A549 (cell line): ENCODE measurements at regions not wholly inside any gene's neighbourhood (a gene's known extent, or its start where the extent isn't known, plus 50 kb on each side); places are given as distances from the start of the nearest gene placed in this dataset.

Source experiments
- ATAC-seq, 2 experiments: fragments of 200-7000 bp in 1 of 2; fragments of >200 bp in 1 of 2; cut with Nextera tagmentation in 1 of 2; cut with Tn5 transposase in 1 of 2; 3 replicates each; pipeline versions ENCODE4 v1.8.0 to v1.9.1; 2018 to 2020; ENCODE audit warnings: mild to moderate bottlenecking in 1 of 2, moderate library complexity in 1 of 2
- CTCF ChIA-PET: fragments of 300-600 bp; sonication (Branson Sonifier 250); formaldehyde crosslinking; extraction: SDS; loops from one replicate; lab custom pipeline; 2021; ENCODE audit warnings: antibody characterized with exemption, inconsistent platforms; lab: Yijun Ruan, JAX
- POLR2A ChIA-PET: fragments of 350-600 bp; formaldehyde crosslinking; extraction: SDS; loops from one replicate; lab custom pipeline; 2021; ENCODE audit warnings: antibody characterized with exemption, inconsistent platforms; lab: Yijun Ruan, JAX
- DNase-seq, 2 experiments: peaks; one replicate each; pipeline versions ENCODE4 v3.0.0 to v3.0.0-alpha.2; 2011 to 2016; ENCODE audit warnings: low read depth in 1 of 2, low spot score in 1 of 2
- FAIRE-seq: peaks from 2 replicates; lab custom pipeline; 2011; peaks lifted over from hg19 to GRCh38; lab: Jason Lieb, UNC
- H3K27ac ChIP-seq, 2 experiments: fragments of >200 bp; sonication (Bioruptor Twin); formaldehyde crosslinking; 3 replicates each; pipeline ENCODE4 v1.5.1; 2016 to 2017
- H3K4me1 ChIP-seq: fragments of >200 bp; sonication (Bioruptor Twin); formaldehyde crosslinking; 3 replicates; pipeline ENCODE4 v1.6.1; 2016
- H3K4me2 ChIP-seq: fragments of >200 bp; sonication (Bioruptor Twin); formaldehyde crosslinking; 3 replicates; pipeline ENCODE4 v1.6.1; 2016
- H3K4me3 ChIP-seq: fragments of >200 bp; sonication (Bioruptor Twin); formaldehyde crosslinking; 3 replicates; pipeline ENCODE4 v1.5.1; 2016
- H3K9me3 ChIP-seq: fragments of >200 bp; sonication (Bioruptor Twin); formaldehyde crosslinking; 3 replicates; pipeline ENCODE4 v1.6.1; 2016
- BHLHE40 ChIP-seq: IDR thresholded peaks from 2 replicates; pipeline ENCODE4 v1.6.1; 2012; ENCODE audit warnings: low read depth, low read length, inconsistent platforms
- CBX2 ChIP-seq: fragments of 200-600 bp; sonication (generic); IDR thresholded peaks from 2 replicates; pipeline ENCODE4 v1.6.1; 2016; ENCODE audit warnings: low read depth, mild to moderate bottlenecking, borderline replicate concordance
- CBX8 ChIP-seq: fragments of 200-600 bp; sonication (generic); IDR thresholded peaks from 2 replicates; pipeline ENCODE4 v1.6.1; 2016
- CEBPB ChIP-seq, 2 experiments: fragments of >200 bp in 1 of 2; sonication (Bioruptor Twin) in 1 of 2; formaldehyde crosslinking in 1 of 2; IDR thresholded peaks; 2 replicates each; pipeline ENCODE4 v1.6.1; 2012 to 2016
- CHD2 ChIP-seq: fragments of 150-350 bp; IDR thresholded peaks from 2 replicates; pipeline ENCODE4 v1.6.1; 2014; ENCODE audit warnings: low read length; ENCODE audit not compliant: partially characterized antibody
- EHMT2 ChIP-seq: fragments of 200-600 bp; sonication (generic); IDR thresholded peaks from 2 replicates; pipeline ENCODE4 v1.6.1; 2016; ENCODE audit warnings: antibody characterized with exemption, low read depth, mild to moderate bottlenecking, moderate library complexity
- EP300 ChIP-seq, 2 experiments: fragments of >200 bp; sonication (Bioruptor Twin); formaldehyde crosslinking; IDR thresholded peaks; 2 replicates in 1 of 2; 3 replicates in 1 of 2; pipeline ENCODE4 v1.6.1; 2016 to 2017
- ESRRA ChIP-seq: fragments of 150-350 bp; IDR thresholded peaks from 2 replicates; pipeline ENCODE4 v1.6.1; 2014; ENCODE audit warnings: mild to moderate bottlenecking, low read length, borderline replicate concordance
- FOSB ChIP-seq: fragments of 250-450 bp; sonication (Bioruptor Pico); IDR thresholded peaks from 2 replicates; pipeline ENCODE4 v1.5.0; 2020; ENCODE audit warnings: mild to moderate bottlenecking, moderate library complexity
- FOSL2 ChIP-seq, 2 experiments: fragments of 450-650 bp in 1 of 2; fragments of >200 bp in 1 of 2; sonication (Bioruptor Twin) in 1 of 2; formaldehyde crosslinking; IDR thresholded peaks; 2 replicates each; pipeline versions ENCODE4 v1.5.0 to v1.6.1; 2016 to 2020; ENCODE audit warnings: mild to moderate bottlenecking in 1 of 2, moderate library complexity in 1 of 2
- FOXS1 ChIP-seq: fragments of 250-450 bp; sonication (Bioruptor Pico); IDR thresholded peaks from 2 replicates; pipeline ENCODE4 v1.5.0; 2020; ENCODE audit warnings: mild to moderate bottlenecking, moderate library complexity
- GATA3 ChIP-seq: IDR thresholded peaks from 2 replicates; pipeline ENCODE4 v1.6.1; 2012; ENCODE audit warnings: borderline replicate concordance
- HOXB13 ChIP-seq: fragments of 250-450 bp; sonication (Bioruptor Pico); IDR thresholded peaks from 2 replicates; pipeline ENCODE4 v1.5.0; 2020; ENCODE audit warnings: low read depth, mild to moderate bottlenecking, moderate library complexity
- KDM1A ChIP-seq: fragments of 200-600 bp; sonication (generic); IDR thresholded peaks from 2 replicates; pipeline ENCODE4 v1.6.1; 2016; ENCODE audit warnings: low read depth, mild to moderate bottlenecking
- MYC ChIP-seq: IDR thresholded peaks from 2 replicates; pipeline ENCODE4 v1.6.1; 2012; ENCODE audit warnings: mild to moderate bottlenecking, inconsistent platforms, low read length, improper control_type of control experiment, borderline replicate concordance
- NR3C1 ChIP-seq: fragments of >200 bp; sonication (Bioruptor Twin); formaldehyde crosslinking; IDR thresholded peaks from 3 replicates; pipeline ENCODE4 v1.6.1; 2017
- PHF8 ChIP-seq: fragments of 200-600 bp; sonication (generic); IDR thresholded peaks from 2 replicates; pipeline ENCODE4 v1.6.1; 2016; ENCODE audit warnings: low read depth, mild to moderate bottlenecking, antibody characterized with exemption, moderate library complexity, borderline replicate concordance
- POLR2A ChIP-seq: IDR thresholded peaks from 2 replicates; pipeline ENCODE4 v1.6.1; 2012; ENCODE audit warnings: mild to moderate bottlenecking, low read length
- POLR2AphosphoS2 ChIP-seq: conservative IDR thresholded peaks from 2 replicates; pipeline ENCODE4 v1.6.1; 2012; ENCODE audit warnings: low read length, improper control_type of control experiment, inconsistent platforms
- RARB ChIP-seq: fragments of 250-450 bp; sonication (Bioruptor Pico); IDR thresholded peaks from 2 replicates; pipeline ENCODE4 v1.8.0; 2021; ENCODE audit warnings: mild to moderate bottlenecking, moderate library complexity
- RFX5 ChIP-seq: fragments of 450-650 bp; IDR thresholded peaks from 2 replicates; pipeline ENCODE4 v1.7.1; 2014; ENCODE audit warnings: antibody characterized with exemption, mild to moderate bottlenecking, moderate library complexity
- SMC3 ChIP-seq: fragments of >200 bp; sonication (Bioruptor Twin); formaldehyde crosslinking; IDR thresholded peaks from 3 replicates; pipeline ENCODE4 v1.6.1; 2018; ENCODE audit warnings: inconsistent platforms
- SREBF2 ChIP-seq: fragments of 450-650 bp; IDR thresholded peaks from 2 replicates; pipeline ENCODE4 v1.6.1; 2014; ENCODE audit warnings: mild to moderate bottlenecking, moderate library complexity
- ZC3H11A ChIP-seq: fragments of 450-650 bp; IDR thresholded peaks from 2 replicates; pipeline ENCODE4 v1.6.1; 2014; ENCODE audit warnings: antibody characterized with exemption, mild to moderate bottlenecking
- ZFP36 ChIP-seq: fragments of 450-650 bp; IDR thresholded peaks from 2 replicates; pipeline ENCODE4 v1.6.1; 2014; ENCODE audit warnings: borderline replicate concordance; ENCODE audit not compliant: partially characterized antibody
- ZNF302 ChIP-seq: fragments of 250-450 bp; sonication (Bioruptor Pico); IDR thresholded peaks from 2 replicates; pipeline ENCODE4 v1.9.0; 2021; ENCODE audit warnings: inconsistent platforms, mild to moderate bottlenecking, moderate library complexity
- WGBS: methylation state at CpG from one replicate; pipeline ENCODE4 v1.1.6; 2017; ENCODE audit errors: missing lambda C conversion rate; 5-methylcytosine and 5-hydroxymethylcytosine counted together
- TF ChIP-seq, protein P1 (sequence below): IDR thresholded peaks from 2 replicates; pipeline ENCODE4 v1.6.1; 2012
- TF ChIP-seq, protein P2 (sequence below): IDR thresholded peaks from 2 replicates; pipeline ENCODE4 v1.6.1; 2012
- TF ChIP-seq, protein P3 (sequence below): fragments of 200-600 bp; sonication (generic); IDR thresholded peaks from 2 replicates; pipeline ENCODE4 v1.6.1; 2016; ENCODE audit warnings: antibody characterized with exemption, mild to moderate bottlenecking, moderate library complexity

DNA sequence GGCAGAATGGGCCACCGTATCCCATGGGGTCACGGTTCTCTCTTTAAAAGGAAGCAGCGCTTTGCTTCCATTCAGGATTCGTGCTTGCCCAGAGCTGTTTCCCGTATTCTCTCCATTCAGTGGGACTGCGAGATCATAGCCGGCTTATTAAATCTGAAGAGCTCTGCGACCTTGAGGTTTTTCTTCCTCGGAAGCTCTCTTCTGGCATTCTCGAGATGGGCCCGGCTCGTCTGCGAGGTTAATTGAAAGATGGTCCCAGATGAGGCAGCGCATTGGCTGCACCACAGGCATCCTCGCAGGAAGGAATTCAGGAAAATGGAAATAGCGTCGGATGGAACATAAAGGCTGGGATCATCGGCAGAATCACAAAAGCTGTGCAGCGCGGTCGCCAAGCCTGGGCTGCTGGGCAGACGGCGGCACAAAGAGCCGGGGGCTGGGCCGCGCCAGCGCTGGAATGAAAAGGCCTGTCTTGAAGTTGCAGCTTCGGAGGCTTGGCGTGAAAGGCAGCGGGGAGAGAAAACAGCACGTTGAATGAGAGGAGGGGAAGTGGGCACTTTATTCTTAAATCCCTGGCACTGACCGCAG lies 236.2 kb downstream of the IRX2 start:
- POLR2A ChIA-PET: no interaction called here
- WGBS: 32% methylated on average over 32 of the region's 32 CpGs

DNA sequence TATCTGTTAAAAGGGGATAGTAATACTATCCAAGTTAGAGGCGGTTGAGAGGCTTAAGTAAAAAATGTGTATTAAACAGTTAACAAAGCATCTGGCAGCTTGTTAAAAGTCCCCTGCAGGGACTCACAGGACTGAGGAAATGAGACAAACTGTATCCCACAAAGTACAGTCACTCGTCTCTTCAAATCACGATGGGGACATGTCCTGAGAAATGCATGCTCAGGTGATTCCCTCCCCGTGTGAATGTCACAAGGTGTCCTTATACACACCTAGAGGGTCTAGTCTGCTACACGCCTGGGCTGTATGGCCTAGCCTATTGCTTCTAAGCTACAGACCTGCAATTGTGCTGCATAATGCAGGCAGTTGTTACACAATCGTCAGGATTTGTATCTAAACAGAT lies 237.0 kb downstream of the IRX2 start:
- Histone ChIP-seq H3K4me2 (no peak overlapping the region), H3K27ac (no peak overlapping the region), H3K4me3 (no peak overlapping the region), H3K9me3 (no peaks in the 10 kb centered on the region), H3K4me1 (no peaks in the 10 kb centered on the region)
- DNase-seq (no peak), FAIRE-seq (no peak), ATAC-seq (no peak)
- POLR2A ChIA-PET: no interaction called here
- CTCF ChIA-PET: no interaction called here
- TF ChIP-seq KDM1A (no peak), GATA3 (no peak), FOSL2 (IDR thresholded peaks at IDR 0.05) (no peak), FOSL2 (CRISPR knock-in tag; IDR thresholded peaks at IDR 0.05) (no peak), EHMT2 (no peak), SMC3 (no peak), SREBF2 (no peak), MYC (no peak), POLR2A (no peak), EP300 (IDR thresholded peaks at IDR 0.05) (no peak), BHLHE40 (no peak), ZFP36 (no peak), ZNF302 (CRISPR knock-in tag) (no peak)
- TF ChIP-seq, protein P1, sequence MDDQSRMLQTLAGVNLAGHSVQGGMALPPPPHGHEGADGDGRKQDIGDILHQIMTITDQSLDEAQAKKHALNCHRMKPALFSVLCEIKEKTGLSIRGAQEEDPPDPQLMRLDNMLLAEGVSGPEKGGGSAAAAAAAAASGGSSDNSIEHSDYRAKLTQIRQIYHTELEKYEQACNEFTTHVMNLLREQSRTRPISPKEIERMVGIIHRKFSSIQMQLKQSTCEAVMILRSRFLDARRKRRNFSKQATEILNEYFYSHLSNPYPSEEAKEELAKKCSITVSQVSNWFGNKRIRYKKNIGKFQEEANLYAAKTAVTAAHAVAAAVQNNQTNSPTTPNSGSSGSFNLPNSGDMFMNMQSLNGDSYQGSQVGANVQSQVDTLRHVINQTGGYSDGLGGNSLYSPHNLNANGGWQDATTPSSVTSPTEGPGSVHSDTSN: no peak
- TF ChIP-seq, protein P2, sequence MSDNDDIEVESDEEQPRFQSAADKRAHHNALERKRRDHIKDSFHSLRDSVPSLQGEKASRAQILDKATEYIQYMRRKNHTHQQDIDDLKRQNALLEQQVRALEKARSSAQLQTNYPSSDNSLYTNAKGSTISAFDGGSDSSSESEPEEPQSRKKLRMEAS: no peak
- TF ChIP-seq, protein P3, sequence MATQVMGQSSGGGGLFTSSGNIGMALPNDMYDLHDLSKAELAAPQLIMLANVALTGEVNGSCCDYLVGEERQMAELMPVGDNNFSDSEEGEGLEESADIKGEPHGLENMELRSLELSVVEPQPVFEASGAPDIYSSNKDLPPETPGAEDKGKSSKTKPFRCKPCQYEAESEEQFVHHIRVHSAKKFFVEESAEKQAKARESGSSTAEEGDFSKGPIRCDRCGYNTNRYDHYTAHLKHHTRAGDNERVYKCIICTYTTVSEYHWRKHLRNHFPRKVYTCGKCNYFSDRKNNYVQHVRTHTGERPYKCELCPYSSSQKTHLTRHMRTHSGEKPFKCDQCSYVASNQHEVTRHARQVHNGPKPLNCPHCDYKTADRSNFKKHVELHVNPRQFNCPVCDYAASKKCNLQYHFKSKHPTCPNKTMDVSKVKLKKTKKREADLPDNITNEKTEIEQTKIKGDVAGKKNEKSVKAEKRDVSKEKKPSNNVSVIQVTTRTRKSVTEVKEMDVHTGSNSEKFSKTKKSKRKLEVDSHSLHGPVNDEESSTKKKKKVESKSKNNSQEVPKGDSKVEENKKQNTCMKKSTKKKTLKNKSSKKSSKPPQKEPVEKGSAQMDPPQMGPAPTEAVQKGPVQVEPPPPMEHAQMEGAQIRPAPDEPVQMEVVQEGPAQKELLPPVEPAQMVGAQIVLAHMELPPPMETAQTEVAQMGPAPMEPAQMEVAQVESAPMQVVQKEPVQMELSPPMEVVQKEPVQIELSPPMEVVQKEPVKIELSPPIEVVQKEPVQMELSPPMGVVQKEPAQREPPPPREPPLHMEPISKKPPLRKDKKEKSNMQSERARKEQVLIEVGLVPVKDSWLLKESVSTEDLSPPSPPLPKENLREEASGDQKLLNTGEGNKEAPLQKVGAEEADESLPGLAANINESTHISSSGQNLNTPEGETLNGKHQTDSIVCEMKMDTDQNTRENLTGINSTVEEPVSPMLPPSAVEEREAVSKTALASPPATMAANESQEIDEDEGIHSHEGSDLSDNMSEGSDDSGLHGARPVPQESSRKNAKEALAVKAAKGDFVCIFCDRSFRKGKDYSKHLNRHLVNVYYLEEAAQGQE: no peak
- 4% methylated on average over 6 of the region's 6 CpGs for WGBS

More for the DNA sequence above, 236.2 kb downstream of the IRX2 start:
- ATAC-seq (no peak), DNase-seq (no peak), FAIRE-seq (no peak)
- H3K4me3 ChIP-seq: no peak overlapping the region
- CTCF ChIA-PET: interaction anchor here (0.6 to 1.2 kb wide), 2 partner anchors 12 to 901 kb away, joined by 3 read pairs; no protein-coding TSS in a partner anchor
- H3K4me1 ChIP-seq: no peaks in the 10 kb centered on the region
- no peak overlapping the region for H3K4me2 ChIP-seq
- H3K27ac ChIP-seq: no peak overlapping the region
- H3K9me3 ChIP-seq: no peaks in the 10 kb centered on the region
- TF ChIP-seq CBX2 (no peak), RARB (CRISPR knock-in tag) (no peak), FOSB (CRISPR knock-in tag) (no peak), CEBPB (IDR thresholded peaks at IDR 0.05) (no peak), SMC3 (no peak), PHF8 (no peak), CHD2 (no peak), ESRRA (no peak), CBX8 (no peak), NR3C1 (no peak), KDM1A (no peak), FOXS1 (no peak), HOXB13 (CRISPR knock-in tag) (no peak), ZC3H11A (no peak), POLR2AphosphoS2 (no peak), RFX5 (no peak)
